ENCODE measurements at regions not wholly inside any gene's neighbourhood (a gene's known extent, or its start where the extent isn't known, plus 50 kb on each side); places are given as distances from the start of the nearest gene placed in this dataset.

- H3K9me3 Mint-ChIP-seq (ENCODE audit: insufficient read depth) = no peaks in the 10 kb centered on the region
- POLR2A ChIA-PET = interaction anchor here (1.0 kb wide), 1 partner anchor 73 kb away, joined by 3 read pairs; the partner anchor contains the start of gene ITM2B
- no peaks in the 10 kb centered on the region for H3K36me3 Mint-ChIP-seq (ENCODE audit: low read depth)
- H3K27ac Mint-ChIP-seq = no peak overlapping the region
- H3K27me3 Mint-ChIP-seq (ENCODE audit: low read depth) = no peaks in the 10 kb centered on the region
- CTCF ChIA-PET = no interaction called here
- no peak overlapping the region for H3K4me3 Mint-ChIP-seq
- H3K4me1 Mint-ChIP-seq (ENCODE audit: low read depth) = peaks cover 42% of the 10 kb centered on the region
- DNase-seq (no peak), ATAC-seq (no peak)
These were observed 64.9 kb upstream of the MED4 start for GRCh38 chr13:48159826-48160225.

GRCh38 chr13:48159401-48159800 lies 64.5 kb upstream of the MED4 start:
- ATAC-seq (no peak), DNase-seq (no peak)
- Mint-ChIP-seq H3K9me3 (ENCODE audit: insufficient read depth) (no peaks in the 10 kb centered on the region), H3K27me3 (ENCODE audit: low read depth) (no peaks in the 10 kb centered on the region), H3K27ac (no peak overlapping the region), H3K4me3 (no peak overlapping the region), H3K36me3 (ENCODE audit: low read depth) (no peaks in the 10 kb centered on the region), H3K4me1 (ENCODE audit: low read depth) (peaks cover 47% of the 10 kb centered on the region)
- ChIA-PET POLR2A (interaction anchor here (1.0 kb wide), 1 partner anchor 73 kb away, joined by 3 read pairs; the partner anchor contains the start of gene ITM2B), CTCF (interaction anchor here (1.7 kb wide), 1 partner anchor 62 kb away, joined by 5 read pairs; no protein-coding TSS in a partner anchor)

GRCh38 chr13:48158915-48159314 lies 64.0 kb upstream of the MED4 start:
- peaks cover 52% of the 10 kb centered on the region for H3K4me1 Mint-ChIP-seq (ENCODE audit: low read depth)
- no peak overlapping the region for H3K27ac Mint-ChIP-seq
- ChIA-PET POLR2A (interaction anchor here (1.0 kb wide), 1 partner anchor 74 kb away, joined by 3 read pairs; the partner anchor contains the start of gene ITM2B), CTCF (interaction anchor here (1.5 to 1.7 kb wide), 2 partner anchors 19 to 62 kb away, joined by 3 to 5 read pairs; no protein-coding TSS in a partner anchor)
- ATAC-seq (no peak), DNase-seq (no peak)
- H3K27me3 Mint-ChIP-seq (ENCODE audit: low read depth) = no peaks in the 10 kb centered on the region
- H3K36me3 Mint-ChIP-seq (ENCODE audit: low read depth) = no peaks in the 10 kb centered on the region
- no peak overlapping the region for H3K4me3 Mint-ChIP-seq
- no peaks in the 10 kb centered on the region for H3K9me3 Mint-ChIP-seq (ENCODE audit: insufficient read depth)

GRCh38 chr13:48158290-48158689 lies 63.4 kb upstream of the MED4 start:
- DNase-seq (no peak), ATAC-seq (no peak)
- no peaks in the 10 kb centered on the region for H3K27me3 Mint-ChIP-seq (ENCODE audit: low read depth)
- peak overlapping the region; percentile 6 for H3K4me3 Mint-ChIP-seq
- CTCF ChIA-PET = interaction anchor here (1.5 to 1.7 kb wide), 2 partner anchors 20 to 63 kb away, joined by 3 to 5 read pairs; no protein-coding TSS in a partner anchor
- POLR2A ChIA-PET = no interaction called here
- H3K27ac Mint-ChIP-seq = peak overlapping the region; percentile 77
- peaks cover 58% of the 10 kb centered on the region for H3K4me1 Mint-ChIP-seq (ENCODE audit: low read depth)
- H3K36me3 Mint-ChIP-seq (ENCODE audit: low read depth) = no peaks in the 10 kb centered on the region
- no peaks in the 10 kb centered on the region for H3K9me3 Mint-ChIP-seq (ENCODE audit: insufficient read depth)

- peak overlapping the region; percentile 38 for H3K4me3 Mint-ChIP-seq
- peaks cover 75% of the 10 kb centered on the region for H3K4me1 Mint-ChIP-seq (ENCODE audit: low read depth)
- no peaks in the 10 kb centered on the region for H3K9me3 Mint-ChIP-seq (ENCODE audit: insufficient read depth)
- peak; percentile 89 for ATAC-seq
- DNase-seq = peak; percentile 88
- no peaks in the 10 kb centered on the region for H3K27me3 Mint-ChIP-seq (ENCODE audit: low read depth)
- ChIA-PET POLR2A (interaction anchor here (0.7 to 1.1 kb wide), 6 partner anchors 21 to 79 kb away, joined by 3 to 5 read pairs (median 4); partner anchors contain the start of gene ITM2B), CTCF (interaction anchor here (0.7 to 2.8 kb wide), 6 partner anchors 26 to 79 kb away, joined by 3 to 16 read pairs (median 3); partner anchors contain the start of gene ITM2B)
- H3K36me3 Mint-ChIP-seq (ENCODE audit: low read depth) = no peaks in the 10 kb centered on the region
- H3K27ac Mint-ChIP-seq = peak overlapping the region; percentile 92
These were observed 61.6 kb upstream of the MED4 start for GRCh38 chr13:48156466-48156865.

GRCh38 chr13:48155848-48156247 lies 60.9 kb upstream of the MED4 start:
- peak; percentile 87 for ATAC-seq
- ChIA-PET CTCF (interaction anchor here (0.7 to 2.8 kb wide), 12 partner anchors 15 to 80 kb away, joined by 3 to 16 read pairs (median 3); partner anchors contain the start of genes ITM2B and MED4), POLR2A (interaction anchor here (0.7 to 1.2 kb wide), 9 partner anchors 29 to 148 kb away, joined by 3 to 5 read pairs (median 4); partner anchors contain the start of genes ITM2B and RB1)
- Mint-ChIP-seq H3K4me1 (ENCODE audit: low read depth) (peaks cover 74% of the 10 kb centered on the region), H3K9me3 (ENCODE audit: insufficient read depth) (no peaks in the 10 kb centered on the region), H3K27me3 (ENCODE audit: low read depth) (no peaks in the 10 kb centered on the region), H3K4me3 (peak overlapping the region; percentile 38), H3K36me3 (ENCODE audit: low read depth) (no peaks in the 10 kb centered on the region), H3K27ac (peak overlapping the region; percentile 92)
- DNase-seq = peak; percentile 58

- ATAC-seq (no peak), DNase-seq (no peak)
- Mint-ChIP-seq H3K36me3 (ENCODE audit: low read depth) (peaks cover 4% of the 10 kb centered on the region), H3K4me1 (ENCODE audit: low read depth) (peaks cover 82% of the 10 kb centered on the region), H3K4me3 (no peak overlapping the region), H3K27ac (peak overlapping the region; percentile 84), H3K9me3 (ENCODE audit: insufficient read depth) (no peaks in the 10 kb centered on the region), H3K27me3 (ENCODE audit: low read depth) (no peaks in the 10 kb centered on the region)
- ChIA-PET CTCF (interaction anchor here (1.0 to 2.8 kb wide), 5 partner anchors 19 to 78 kb away, joined by 3 to 13 read pairs (median 4); partner anchors contain the start of genes ITM2B and MED4), POLR2A (interaction anchor here (1.2 kb wide), 1 partner anchor 149 kb away, joined by 3 read pairs; the partner anchor contains the start of gene RB1)
These were observed 59.8 kb upstream of the MED4 start for GRCh38 chr13:48154671-48155070.

GRCh38 chr13:48153186-48153585 lies 58.3 kb upstream of the MED4 start:
- DNase-seq (no peak), ATAC-seq (no peak)
- Mint-ChIP-seq H3K4me1 (ENCODE audit: low read depth) (peaks cover 79% of the 10 kb centered on the region), H3K4me3 (no peak overlapping the region), H3K36me3 (ENCODE audit: low read depth) (peaks cover 4% of the 10 kb centered on the region), H3K9me3 (ENCODE audit: insufficient read depth) (no peaks in the 10 kb centered on the region), H3K27me3 (ENCODE audit: low read depth) (no peaks in the 10 kb centered on the region), H3K27ac (no peak overlapping the region)
- POLR2A ChIA-PET = interaction anchor here (0.6 to 0.8 kb wide), 2 partner anchors 82 to 150 kb away, joined by 3 to 4 read pairs; partner anchors contain the start of gene RB1
- CTCF ChIA-PET = interaction anchor here (0.9 kb wide), 1 partner anchor 26 kb away, joined by 4 read pairs; no protein-coding TSS in a partner anchor

GRCh38 chr13:48151363-48152161 lies 56.7 kb upstream of the MED4 start:
- ATAC-seq = no peak
- Mint-ChIP-seq H3K27me3 (ENCODE audit: low read depth) (no peaks in the 10 kb centered on the region), H3K4me1 (ENCODE audit: low read depth) (peaks cover 76% of the 10 kb centered on the region), H3K4me3 (peak overlapping the region; percentile 38), H3K9me3 (ENCODE audit: insufficient read depth) (no peaks in the 10 kb centered on the region), H3K36me3 (ENCODE audit: low read depth) (peaks cover 4% of the 10 kb centered on the region), H3K27ac (peak overlapping the region; percentile 80)
- CTCF ChIA-PET = interaction anchor here (1.0 kb wide), 1 partner anchor 25 kb away, joined by 5 read pairs; no protein-coding TSS in a partner anchor
- POLR2A ChIA-PET = interaction anchor here (0.6 kb wide), 1 partner anchor 12 kb away, joined by 3 read pairs; no protein-coding TSS in a partner anchor
- DNase-seq = no peak

GRCh38 chr13:48148454-48148853 lies 53.5 kb upstream of the MED4 start:
- Mint-ChIP-seq H3K4me3 (no peak overlapping the region), H3K4me1 (ENCODE audit: low read depth) (peaks cover 55% of the 10 kb centered on the region), H3K27me3 (ENCODE audit: low read depth) (no peaks in the 10 kb centered on the region), H3K9me3 (ENCODE audit: insufficient read depth) (peaks cover 3% of the 10 kb centered on the region), H3K27ac (peak overlapping the region; percentile 36), H3K36me3 (ENCODE audit: low read depth) (peaks cover 14% of the 10 kb centered on the region)
- peak; percentile 20 for ATAC-seq
- CTCF ChIA-PET = interaction anchor here (0.7 to 2.5 kb wide), 6 partner anchors 13 to 110 kb away, joined by 3 to 6 read pairs (median 5); partner anchors contain the start of genes ITM2B and NUDT15
- POLR2A ChIA-PET = interaction anchor here (1.0 to 1.5 kb wide), 2 partner anchors 87 to 98 kb away, joined by 3 to 6 read pairs; no protein-coding TSS in a partner anchor
- DNase-seq = no peak

GRCh38 chr13:48146636-48147035 lies 51.7 kb upstream of the MED4 start:
- no peaks in the 10 kb centered on the region for H3K27me3 Mint-ChIP-seq (ENCODE audit: low read depth)
- peaks cover 41% of the 10 kb centered on the region for H3K4me1 Mint-ChIP-seq (ENCODE audit: low read depth)
- H3K9me3 Mint-ChIP-seq (ENCODE audit: insufficient read depth) = peaks cover 3% of the 10 kb centered on the region
- no peak for DNase-seq
- CTCF ChIA-PET = interaction anchor here (2.5 kb wide), 1 partner anchor 86 kb away, joined by 6 read pairs; the partner anchor contains the start of gene ITM2B
- H3K36me3 Mint-ChIP-seq (ENCODE audit: low read depth) = peaks cover 14% of the 10 kb centered on the region
- no peak for ATAC-seq
- H3K27ac Mint-ChIP-seq = no peak overlapping the region
- POLR2A ChIA-PET = no interaction called here
- H3K4me3 Mint-ChIP-seq = no peak overlapping the region
